MM.1S (cell line): ENCODE measurements at regions not wholly inside any gene's neighbourhood (a gene's known extent, or its start where the extent isn't known, plus 50 kb on each side); places are given as distances from the start of the nearest gene placed in this dataset.

Experiments
- EZH2phosphoT487 ChIP-seq: fragments of 300-600 bp; sonication (generic); IDR thresholded peaks from 2 replicates; pipeline ENCODE4 v1.6.1; 2018; ENCODE audit warnings: antibody characterized with exemption, low read length
- TF ChIP-seq, protein P1 (sequence below): fragments of 300-600 bp; sonication (generic); IDR thresholded peaks from 2 replicates; pipeline ENCODE4 v1.5.1; 2016; ENCODE audit warnings: antibody characterized with exemption, low read length, mixed read lengths

DNA sequence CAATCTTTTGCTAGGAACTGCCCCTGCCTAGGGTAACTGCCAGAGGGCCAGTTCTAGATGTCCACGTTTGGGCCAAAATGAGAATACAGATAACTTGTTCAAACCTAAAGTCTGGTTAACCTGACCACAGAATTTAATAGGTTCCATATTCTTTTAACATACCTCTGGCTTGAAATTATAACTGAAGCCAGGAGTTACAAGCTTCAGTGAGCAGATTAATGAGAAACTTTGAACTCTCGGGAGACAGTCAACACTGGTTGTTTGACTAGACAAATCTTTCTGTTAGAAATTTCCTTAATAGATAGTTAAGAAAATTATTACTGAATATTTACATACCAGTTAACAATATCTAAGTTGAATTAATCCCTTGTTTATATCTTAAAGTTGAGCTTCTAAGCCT is 110.0 kb upstream of the KLF7 start:
- TF ChIP-seq, protein P1, sequence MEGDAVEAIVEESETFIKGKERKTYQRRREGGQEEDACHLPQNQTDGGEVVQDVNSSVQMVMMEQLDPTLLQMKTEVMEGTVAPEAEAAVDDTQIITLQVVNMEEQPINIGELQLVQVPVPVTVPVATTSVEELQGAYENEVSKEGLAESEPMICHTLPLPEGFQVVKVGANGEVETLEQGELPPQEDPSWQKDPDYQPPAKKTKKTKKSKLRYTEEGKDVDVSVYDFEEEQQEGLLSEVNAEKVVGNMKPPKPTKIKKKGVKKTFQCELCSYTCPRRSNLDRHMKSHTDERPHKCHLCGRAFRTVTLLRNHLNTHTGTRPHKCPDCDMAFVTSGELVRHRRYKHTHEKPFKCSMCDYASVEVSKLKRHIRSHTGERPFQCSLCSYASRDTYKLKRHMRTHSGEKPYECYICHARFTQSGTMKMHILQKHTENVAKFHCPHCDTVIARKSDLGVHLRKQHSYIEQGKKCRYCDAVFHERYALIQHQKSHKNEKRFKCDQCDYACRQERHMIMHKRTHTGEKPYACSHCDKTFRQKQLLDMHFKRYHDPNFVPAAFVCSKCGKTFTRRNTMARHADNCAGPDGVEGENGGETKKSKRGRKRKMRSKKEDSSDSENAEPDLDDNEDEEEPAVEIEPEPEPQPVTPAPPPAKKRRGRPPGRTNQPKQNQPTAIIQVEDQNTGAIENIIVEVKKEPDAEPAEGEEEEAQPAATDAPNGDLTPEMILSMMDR: no peak
- TF ChIP-seq EZH2phosphoT487: no peak
